Activated CD4-positive, alpha-beta memory T cell treated with anti-CD3 and anti-CD28 coated beads, Interleukin-2, amount 10 ng/mL, durations not matched to agents 7 days and 5 days (primary cell): ENCODE measurements at regions not wholly inside any gene's neighbourhood (a gene's known extent, or its start where the extent isn't known, plus 50 kb on each side); places are given as distances from the start of the nearest gene placed in this dataset.
"Not testable (repeated sequence)": the region's sequence is repeated elsewhere in the genome, so short reads cannot be mapped to it uniquely, and the experiment has no call there.

Experiments
- CTCF ChIA-PET: fragments of 350-600 bp; sonication (Branson Sonifier 250); formaldehyde crosslinking; loops from one replicate; lab custom pipeline; 2021; ENCODE audit warnings: antibody characterized with exemption, inconsistent platforms; lab: Charles Lee
- POLR2A ChIA-PET: fragments of 350-600 bp; sonication (Branson Sonifier 250); formaldehyde crosslinking; loops from one replicate; lab custom pipeline; 2021; ENCODE audit warnings: antibody characterized with exemption; lab: Charles Lee
- DNase-seq: peaks from one replicate; pipeline ENCODE4 v3.0.0-alpha.2; 2020
- H3K27ac Mint-ChIP-seq: one replicate; pipeline ENCODE4 v1.8.0; 2021; ENCODE audit warnings: mild to moderate bottlenecking, mixed read lengths
- H3K27me3 Mint-ChIP-seq: one replicate; pipeline ENCODE4 v1.8.0; 2021; ENCODE audit warnings: mixed read lengths
- H3K36me3 Mint-ChIP-seq: one replicate; pipeline ENCODE4 v1.8.0; 2021; ENCODE audit warnings: low read depth, mixed read lengths
- H3K4me1 Mint-ChIP-seq: one replicate; pipeline ENCODE4 v1.8.0; 2021; ENCODE audit warnings: mixed read lengths
- H3K4me3 Mint-ChIP-seq: one replicate; pipeline ENCODE4 v1.8.0; 2021; ENCODE audit warnings: mild to moderate bottlenecking, mixed read lengths
- H3K9me3 Mint-ChIP-seq: one replicate; pipeline ENCODE4 v1.8.0; 2021; ENCODE audit warnings: mixed read lengths

DNA sequence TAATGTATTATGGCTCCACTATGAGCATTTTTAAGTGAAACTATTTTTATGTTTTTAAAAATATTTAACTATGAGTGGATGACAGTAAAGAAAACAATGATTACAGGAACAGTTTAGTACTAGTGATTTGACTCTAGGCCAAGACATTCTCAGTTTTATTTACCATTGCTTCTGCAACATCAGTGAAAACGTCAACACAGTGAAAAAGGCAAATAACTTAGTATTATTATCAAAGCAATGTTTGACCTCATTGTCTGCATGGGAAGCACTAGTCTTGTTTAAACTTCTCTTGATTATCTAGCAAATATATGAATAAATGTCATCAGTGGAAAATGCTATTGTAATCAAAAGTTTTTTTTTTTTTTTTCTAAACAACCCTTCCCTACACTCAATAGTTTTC is 165.0 kb downstream of the HTR1B start:
- CTCF ChIA-PET = no interaction called here
- no peak for DNase-seq
- Mint-ChIP-seq H3K27ac (no peak overlapping the region), H3K27me3 (no peaks in the 10 kb centered on the region), H3K9me3 (peaks cover 5% of the 10 kb centered on the region), H3K4me1 (no peaks in the 10 kb centered on the region), H3K4me3 (no peak overlapping the region), H3K36me3 (no peaks in the 10 kb centered on the region)
- POLR2A ChIA-PET = no interaction called here

DNA sequence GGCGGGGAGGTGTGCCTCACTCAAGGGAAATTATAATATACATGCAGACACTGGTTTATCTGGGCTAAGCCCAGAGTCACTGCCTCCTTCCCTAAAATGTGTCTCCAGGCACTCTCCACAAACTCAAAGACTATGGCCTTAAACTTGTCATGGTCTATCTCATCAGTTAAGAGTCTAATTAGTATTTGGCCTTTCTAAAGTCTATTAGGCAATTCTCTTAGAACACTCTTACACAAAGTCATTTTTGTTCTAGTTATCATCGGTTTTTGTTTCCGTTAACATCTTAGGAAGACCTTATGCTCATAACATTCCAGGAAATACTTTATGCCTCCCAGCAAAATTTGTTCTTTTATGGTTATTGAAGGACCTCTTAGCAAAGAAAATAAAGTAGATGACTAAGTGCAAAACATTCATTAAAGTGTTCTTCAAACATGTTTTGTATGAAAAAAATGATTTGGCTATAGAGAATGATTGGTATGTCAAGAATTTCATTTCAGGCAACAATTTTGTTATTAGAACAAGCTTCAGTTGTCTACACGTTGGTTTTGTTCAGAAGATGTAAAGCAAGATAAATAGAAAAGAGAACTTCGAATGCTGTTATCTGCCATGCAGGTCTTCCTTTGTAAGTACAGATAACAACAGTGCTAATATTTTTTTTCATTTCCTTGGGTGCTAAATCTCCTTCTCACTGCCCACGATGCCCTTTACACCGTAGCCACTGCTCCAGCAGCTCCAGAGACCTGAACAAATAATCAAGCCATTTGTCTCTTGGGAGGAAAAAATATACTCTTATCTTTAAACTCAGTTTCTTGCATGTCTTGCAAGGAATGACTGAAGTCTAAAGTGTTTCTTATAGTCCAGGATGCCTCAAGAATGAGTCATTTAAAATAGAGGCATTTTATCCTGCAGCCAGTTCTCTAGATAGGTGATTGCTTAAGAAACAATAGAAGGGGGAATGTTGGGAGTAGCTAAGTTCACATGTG is 170.4 kb downstream of the HTR1B start:
- Mint-ChIP-seq H3K4me1 (no peaks in the 10 kb centered on the region), H3K36me3 (no peaks in the 10 kb centered on the region), H3K27ac (no peak overlapping the region), H3K27me3 (no peaks in the 10 kb centered on the region), H3K4me3 (no peak overlapping the region), H3K9me3 (no peaks in the 10 kb centered on the region)
- POLR2A ChIA-PET = no interaction called here
- DNase-seq = no peak
- CTCF ChIA-PET = interaction anchor here (0.6 kb wide), 1 partner anchor 10 kb away, joined by 3 read pairs; no protein-coding TSS in a partner anchor

- Mint-ChIP-seq H3K4me1 (no peaks in the 10 kb centered on the region), H3K9me3 (no peaks in the 10 kb centered on the region), H3K27ac (no peak overlapping the region), H3K27me3 (no peaks in the 10 kb centered on the region), H3K36me3 (no peaks in the 10 kb centered on the region), H3K4me3 (no peak overlapping the region)
- no peak for DNase-seq
- ChIA-PET POLR2A (no interaction called here), CTCF (no interaction called here)
Measured at GRCh38 chr6:77290798-77291197, 172.5 kb downstream of the HTR1B start.

GRCh38 chr6:77286541-77286940 is 176.8 kb downstream of the HTR1B start:
- H3K36me3 Mint-ChIP-seq = no peaks in the 10 kb centered on the region
- no peak overlapping the region for H3K4me3 Mint-ChIP-seq
- ChIA-PET CTCF (no interaction called here), POLR2A (no interaction called here)
- DNase-seq = no peak
- peaks cover 2% of the 10 kb centered on the region for H3K9me3 Mint-ChIP-seq
- no peaks in the 10 kb centered on the region for H3K4me1 Mint-ChIP-seq
- H3K27ac Mint-ChIP-seq = no peak overlapping the region
- no peaks in the 10 kb centered on the region for H3K27me3 Mint-ChIP-seq

DNA sequence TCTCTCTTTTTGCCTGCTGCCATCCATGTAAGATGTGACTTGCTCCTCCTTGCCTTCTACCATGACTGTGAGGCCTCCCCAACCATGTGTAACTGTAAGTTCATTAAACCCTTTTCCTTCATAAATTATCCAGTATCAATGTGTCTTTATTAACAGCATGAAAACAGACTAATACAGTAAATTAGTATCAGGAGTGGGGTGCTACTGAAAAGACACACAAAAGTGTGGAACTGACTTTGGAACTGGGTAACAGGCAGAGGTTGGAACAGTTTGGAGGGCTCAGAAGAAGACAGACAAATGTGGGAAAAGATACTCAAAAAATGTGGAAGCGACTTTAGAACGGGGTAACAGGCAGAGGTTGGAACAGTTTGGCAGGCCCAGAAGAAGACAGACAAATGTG is 189.4 kb downstream of the HTR1B start:
- DNase-seq = no peak
- Mint-ChIP-seq H3K27me3 (no peaks in the 10 kb centered on the region), H3K36me3 (no peaks in the 10 kb centered on the region), H3K4me3 (no peak overlapping the region), H3K9me3 (peaks cover 11% of the 10 kb centered on the region), H3K4me1 (no peaks in the 10 kb centered on the region), H3K27ac (no peak overlapping the region)
- ChIA-PET CTCF (no interaction called here), POLR2A (no interaction called here)

- Mint-ChIP-seq H3K9me3 (peaks cover 6% of the 10 kb centered on the region), H3K4me3 (no peak overlapping the region), H3K4me1 (no peaks in the 10 kb centered on the region), H3K36me3 (no peaks in the 10 kb centered on the region), H3K27ac (no peak overlapping the region), H3K27me3 (no peaks in the 10 kb centered on the region)
- POLR2A ChIA-PET = no interaction called here
- CTCF ChIA-PET = no interaction called here
- no peak for DNase-seq
Measured at GRCh38 chr6:77264970-77265369, 198.3 kb downstream of the HTR1B start.

GRCh38 chr6:77263003-77263402 is 200.3 kb downstream of the HTR1B start:
- ChIA-PET CTCF (no interaction called here), POLR2A (no interaction called here)
- no peaks in the 10 kb centered on the region for H3K36me3 Mint-ChIP-seq
- no peak overlapping the region for H3K27ac Mint-ChIP-seq
- no peaks in the 10 kb centered on the region for H3K4me1 Mint-ChIP-seq
- H3K27me3 Mint-ChIP-seq = no peaks in the 10 kb centered on the region
- DNase-seq = no peak
- no peak overlapping the region for H3K4me3 Mint-ChIP-seq
- peaks cover 6% of the 10 kb centered on the region for H3K9me3 Mint-ChIP-seq

GRCh38 chr6:77251801-77252200 is 211.5 kb downstream of the HTR1B start:
- H3K9me3 Mint-ChIP-seq, CTCF ChIA-PET, POLR2A ChIA-PET, H3K4me1 Mint-ChIP-seq, H3K27ac Mint-ChIP-seq, H3K4me3 Mint-ChIP-seq, H3K36me3 Mint-ChIP-seq, H3K27me3 Mint-ChIP-seq, DNase-seq: not testable (repeated sequence)

- no peaks in the 10 kb centered on the region for H3K27me3 Mint-ChIP-seq
- H3K4me1 Mint-ChIP-seq = no peaks in the 10 kb centered on the region
- CTCF ChIA-PET = no interaction called here
- no peak overlapping the region for H3K27ac Mint-ChIP-seq
- DNase-seq = no peak
- POLR2A ChIA-PET = no interaction called here
- H3K36me3 Mint-ChIP-seq = no peaks in the 10 kb centered on the region
- H3K9me3 Mint-ChIP-seq = peaks cover 7% of the 10 kb centered on the region
- no peak overlapping the region for H3K4me3 Mint-ChIP-seq
Measured at GRCh38 chr6:77249560-77249959, 213.7 kb downstream of the HTR1B start.

DNA sequence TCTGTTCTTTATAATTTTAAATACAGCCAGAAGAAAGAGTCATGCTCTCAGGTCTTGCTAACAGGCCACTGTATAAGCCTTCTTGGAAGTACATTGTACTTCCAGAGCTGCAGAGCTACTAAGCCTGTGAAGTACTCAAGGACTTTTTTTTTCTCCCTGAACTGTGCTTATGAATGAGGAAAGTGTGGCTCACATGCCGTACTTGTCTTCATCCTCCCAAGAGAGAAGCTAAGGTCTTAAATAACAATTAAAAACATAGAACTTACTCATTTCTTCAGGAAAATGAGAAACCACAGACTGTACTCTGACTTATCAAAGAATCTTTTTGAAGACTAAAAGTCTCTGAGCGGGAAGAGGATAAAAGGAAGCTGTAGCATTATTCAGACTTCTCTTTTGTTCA is 218.3 kb downstream of the HTR1B start:
- ChIA-PET CTCF (interaction anchor here (1.4 kb wide), 1 partner anchor 12 kb away, joined by 3 read pairs; no protein-coding TSS in a partner anchor), POLR2A (no interaction called here)
- Mint-ChIP-seq H3K9me3 (peaks cover 5% of the 10 kb centered on the region), H3K27me3 (no peaks in the 10 kb centered on the region), H3K4me1 (no peaks in the 10 kb centered on the region), H3K36me3 (no peaks in the 10 kb centered on the region), H3K4me3 (no peak overlapping the region), H3K27ac (no peak overlapping the region)
- no peak for DNase-seq

GRCh38 chr6:77231438-77232305 is 231.6 kb downstream of the HTR1B start:
- Mint-ChIP-seq H3K27me3 (no peaks in the 10 kb centered on the region), H3K36me3 (no peaks in the 10 kb centered on the region), H3K9me3 (no peaks in the 10 kb centered on the region), H3K27ac (no peak overlapping the region), H3K4me3 (no peak overlapping the region), H3K4me1 (no peaks in the 10 kb centered on the region)
- CTCF ChIA-PET = no interaction called here
- POLR2A ChIA-PET = no interaction called here
- no peak for DNase-seq

- H3K9me3 Mint-ChIP-seq = peaks cover 2% of the 10 kb centered on the region
- DNase-seq = no peak
- CTCF ChIA-PET = no interaction called here
- POLR2A ChIA-PET = no interaction called here
- no peaks in the 10 kb centered on the region for H3K27me3 Mint-ChIP-seq
- H3K4me1 Mint-ChIP-seq = no peaks in the 10 kb centered on the region
- H3K4me3 Mint-ChIP-seq = no peak overlapping the region
- no peak overlapping the region for H3K27ac Mint-ChIP-seq
- no peaks in the 10 kb centered on the region for H3K36me3 Mint-ChIP-seq
Measured at GRCh38 chr6:77228279-77228678, 235.0 kb downstream of the HTR1B start.

GRCh38 chr6:77217896-77218295 is 245.4 kb downstream of the HTR1B start:
- Mint-ChIP-seq H3K27me3 (no peaks in the 10 kb centered on the region), H3K4me1 (no peaks in the 10 kb centered on the region), H3K27ac (no peak overlapping the region), H3K36me3 (no peaks in the 10 kb centered on the region), H3K9me3 (peaks cover 5% of the 10 kb centered on the region), H3K4me3 (no peak overlapping the region)
- POLR2A ChIA-PET = no interaction called here
- CTCF ChIA-PET = no interaction called here
- no peak for DNase-seq
